Lower lobe of right lung (tissue), 2 donors: ENCODE measurements at regions not wholly inside any gene's neighbourhood (a gene's known extent, or its start where the extent isn't known, plus 50 kb on each side); places are given as distances from the start of the nearest gene placed in this dataset.

Experiments used
- ATAC-seq, 2 donors: fragments of 200-7000 bp; cut with Tn5 transposase; one replicate each; pipeline ENCODE4 v1.9.1; 2020 to 2022; ENCODE audit warnings: mild to moderate bottlenecking in 2 of 2, moderate library complexity in 2 of 2
- DNase-seq: peaks from one replicate; pipeline ENCODE4 v3.0.0-alpha.2; 2020
- H3K27ac ChIP-seq: fragments of 200-600 bp; one replicate; pipeline ENCODE4 v1.8.0; 2022
- H3K27me3 ChIP-seq: fragments of 200-600 bp; one replicate; pipeline ENCODE4 v1.8.0; 2022; ENCODE audit warnings: low read depth
- H3K36me3 ChIP-seq: fragments of 200-600 bp; one replicate; pipeline ENCODE4 v1.8.0; 2022; ENCODE audit warnings: mild to moderate bottlenecking
- H3K4me1 ChIP-seq: fragments of 200-600 bp; one replicate; pipeline ENCODE4 v1.8.0; 2022
- H3K4me3 ChIP-seq: fragments of 200-600 bp; one replicate; pipeline ENCODE4 v1.8.0; 2022; ENCODE audit warnings: mild to moderate bottlenecking
- H3K9me3 ChIP-seq: fragments of 200-600 bp; one replicate; pipeline ENCODE4 v1.8.0; 2022
- intact Hi-C: fragments of 100-400 bp; cut with DNase I; formaldehyde crosslinking; loops from one replicate; pipeline ENCODE4 v1.11.0; 2022
- TF ChIP-seq, protein P1 (sequence below): fragments of 200-600 bp; IDR thresholded peaks from one replicate; pipeline ENCODE4 v1.8.0; 2022; ENCODE audit warnings: antibody characterized with exemption, mild to moderate bottlenecking
- donor health status: DM: no; HTN: yes; CAD: no; lungs with severe emphysema.

DNA sequence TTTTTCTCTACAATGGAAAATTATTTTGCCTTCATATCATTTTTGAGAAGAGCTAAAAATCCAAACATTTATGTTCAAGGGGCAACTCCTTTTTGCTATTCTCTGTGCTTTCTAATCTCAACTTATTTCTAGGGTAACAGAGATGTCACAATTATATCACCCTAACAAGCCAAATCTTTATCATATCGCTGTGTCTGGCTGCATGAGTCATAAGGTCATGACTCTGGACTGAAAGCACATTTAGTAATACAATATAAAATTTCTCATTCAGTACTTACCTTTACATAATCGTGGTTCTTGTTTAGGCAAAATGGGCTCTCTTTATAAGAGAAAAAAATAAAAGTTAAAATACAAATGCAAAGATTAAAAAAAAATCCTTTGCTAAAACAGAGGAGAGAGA is 326.0 kb downstream of the CASP12 start:
- Histone ChIP-seq H3K4me1 (no peaks in the 10 kb centered on the region), H3K4me3 (no peak overlapping the region), H3K36me3 (no peaks in the 10 kb centered on the region), H3K27ac (no peak overlapping the region), H3K27me3 (no peaks in the 10 kb centered on the region), H3K9me3 (no peaks in the 10 kb centered on the region)
- DNase-seq = no peak
- no peak for ATAC-seq
- intact Hi-C loops = no loop called here
- TF ChIP-seq, protein P1, sequence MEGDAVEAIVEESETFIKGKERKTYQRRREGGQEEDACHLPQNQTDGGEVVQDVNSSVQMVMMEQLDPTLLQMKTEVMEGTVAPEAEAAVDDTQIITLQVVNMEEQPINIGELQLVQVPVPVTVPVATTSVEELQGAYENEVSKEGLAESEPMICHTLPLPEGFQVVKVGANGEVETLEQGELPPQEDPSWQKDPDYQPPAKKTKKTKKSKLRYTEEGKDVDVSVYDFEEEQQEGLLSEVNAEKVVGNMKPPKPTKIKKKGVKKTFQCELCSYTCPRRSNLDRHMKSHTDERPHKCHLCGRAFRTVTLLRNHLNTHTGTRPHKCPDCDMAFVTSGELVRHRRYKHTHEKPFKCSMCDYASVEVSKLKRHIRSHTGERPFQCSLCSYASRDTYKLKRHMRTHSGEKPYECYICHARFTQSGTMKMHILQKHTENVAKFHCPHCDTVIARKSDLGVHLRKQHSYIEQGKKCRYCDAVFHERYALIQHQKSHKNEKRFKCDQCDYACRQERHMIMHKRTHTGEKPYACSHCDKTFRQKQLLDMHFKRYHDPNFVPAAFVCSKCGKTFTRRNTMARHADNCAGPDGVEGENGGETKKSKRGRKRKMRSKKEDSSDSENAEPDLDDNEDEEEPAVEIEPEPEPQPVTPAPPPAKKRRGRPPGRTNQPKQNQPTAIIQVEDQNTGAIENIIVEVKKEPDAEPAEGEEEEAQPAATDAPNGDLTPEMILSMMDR = no peak

DNA sequence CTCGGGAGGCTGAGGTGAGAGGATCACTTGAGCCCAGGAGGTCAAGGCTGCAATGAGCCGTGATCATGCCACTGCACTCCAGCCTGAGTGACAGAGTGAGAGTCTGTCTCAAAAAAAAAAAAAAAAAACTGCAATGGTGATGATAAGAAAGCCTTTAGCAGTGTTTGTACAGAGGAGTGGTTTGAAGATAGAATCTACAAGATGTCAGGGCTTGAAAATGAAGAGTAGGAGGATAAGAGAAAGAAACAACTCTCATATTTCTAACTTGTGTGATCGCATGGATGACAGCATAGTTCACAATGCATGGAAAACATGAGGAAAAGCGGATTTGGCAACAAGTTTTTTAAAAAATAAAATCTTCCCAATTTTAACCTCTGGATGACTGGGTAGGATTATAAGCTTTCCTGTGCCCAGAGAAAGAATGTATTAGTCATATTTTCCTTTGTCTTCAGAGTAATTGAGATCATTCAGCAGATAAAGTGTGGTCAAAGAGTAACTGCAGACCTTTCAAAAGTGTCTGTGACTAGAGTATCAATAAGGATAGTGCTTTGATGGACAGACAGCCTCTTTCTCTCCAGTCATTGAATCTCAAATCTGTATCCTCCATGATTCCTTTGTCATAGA is 328.1 kb downstream of the CASP12 start:
- no peaks in the 10 kb centered on the region for H3K27me3 ChIP-seq
- ATAC-seq = no peak
- no peaks in the 10 kb centered on the region for H3K9me3 ChIP-seq
- H3K36me3 ChIP-seq = no peaks in the 10 kb centered on the region
- TF ChIP-seq, protein P1 = no peak
- H3K4me1 ChIP-seq = no peaks in the 10 kb centered on the region
- H3K4me3 ChIP-seq = no peak overlapping the region
- intact Hi-C loops = no loop called here
- no peak for DNase-seq
- H3K27ac ChIP-seq = no peak overlapping the region

DNA sequence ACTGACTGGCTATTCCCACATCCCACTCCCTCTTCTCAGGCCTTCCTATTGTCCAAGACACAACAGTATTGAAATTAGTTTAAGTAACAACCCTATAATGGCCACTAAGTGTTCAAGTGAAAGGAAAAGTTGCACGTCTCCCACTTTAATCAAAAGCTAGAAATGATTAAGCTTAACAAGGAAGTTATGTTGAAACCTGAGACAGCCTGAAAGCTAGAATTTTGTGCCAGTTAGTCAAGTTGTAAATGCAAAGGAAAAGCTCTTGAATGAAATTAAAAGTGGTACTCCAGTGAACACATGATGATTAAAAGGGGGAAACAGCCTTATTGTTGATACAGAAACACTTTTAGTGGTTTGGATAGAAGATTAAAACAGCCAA is 332.7 kb downstream of the CASP12 start:
- ATAC-seq (peak; percentile 77 to 78), DNase-seq (no peak)
- Histone ChIP-seq H3K27me3 (no peaks in the 10 kb centered on the region), H3K27ac (no peak overlapping the region), H3K4me1 (no peaks in the 10 kb centered on the region), H3K9me3 (no peaks in the 10 kb centered on the region), H3K36me3 (no peaks in the 10 kb centered on the region), H3K4me3 (no peak overlapping the region)
- TF ChIP-seq, protein P1 = no peak
- intact Hi-C loops = no loop called here

DNA sequence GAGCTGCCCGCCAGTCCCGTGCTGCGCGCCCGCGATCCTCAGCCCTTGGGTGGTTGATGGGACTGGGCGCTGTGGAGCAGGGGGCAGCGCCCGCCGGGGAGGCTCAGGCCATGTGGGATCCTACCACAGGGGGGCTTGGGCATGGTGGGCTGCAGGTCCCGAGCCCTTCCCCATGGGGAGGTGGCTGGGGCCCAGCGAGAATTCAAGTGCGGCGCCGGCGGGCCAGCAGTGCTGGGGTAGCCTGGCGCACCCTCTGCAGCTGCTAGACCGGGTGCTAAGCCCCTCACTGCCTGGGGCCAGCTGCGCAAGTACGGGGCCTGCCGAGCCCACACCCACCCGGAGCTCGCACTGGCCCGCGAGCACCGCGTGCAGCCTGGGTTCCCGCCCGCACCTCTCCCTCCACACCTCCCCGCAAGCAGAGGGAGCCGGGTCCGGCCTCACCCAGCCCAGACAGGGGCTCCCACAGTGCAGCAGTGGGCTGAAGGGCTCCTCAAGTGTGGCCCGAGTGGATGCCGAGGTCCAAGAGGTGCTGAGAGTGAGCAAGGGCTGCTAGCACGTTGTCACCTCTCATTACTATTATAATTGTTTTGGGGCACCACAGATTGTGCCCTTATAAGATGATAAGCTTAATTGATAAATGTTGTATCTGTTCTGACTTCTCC is 333.2 kb downstream of the CASP12 start:
- Histone ChIP-seq H3K4me1 (no peaks in the 10 kb centered on the region), H3K27ac (no peak overlapping the region), H3K36me3 (no peaks in the 10 kb centered on the region), H3K9me3 (no peaks in the 10 kb centered on the region), H3K4me3 (no peak overlapping the region), H3K27me3 (no peaks in the 10 kb centered on the region)
- intact Hi-C loops = no loop called here
- TF ChIP-seq, protein P1 = no peak
- DNase-seq (no peak), ATAC-seq (peak; percentile 32 to 57)

DNA sequence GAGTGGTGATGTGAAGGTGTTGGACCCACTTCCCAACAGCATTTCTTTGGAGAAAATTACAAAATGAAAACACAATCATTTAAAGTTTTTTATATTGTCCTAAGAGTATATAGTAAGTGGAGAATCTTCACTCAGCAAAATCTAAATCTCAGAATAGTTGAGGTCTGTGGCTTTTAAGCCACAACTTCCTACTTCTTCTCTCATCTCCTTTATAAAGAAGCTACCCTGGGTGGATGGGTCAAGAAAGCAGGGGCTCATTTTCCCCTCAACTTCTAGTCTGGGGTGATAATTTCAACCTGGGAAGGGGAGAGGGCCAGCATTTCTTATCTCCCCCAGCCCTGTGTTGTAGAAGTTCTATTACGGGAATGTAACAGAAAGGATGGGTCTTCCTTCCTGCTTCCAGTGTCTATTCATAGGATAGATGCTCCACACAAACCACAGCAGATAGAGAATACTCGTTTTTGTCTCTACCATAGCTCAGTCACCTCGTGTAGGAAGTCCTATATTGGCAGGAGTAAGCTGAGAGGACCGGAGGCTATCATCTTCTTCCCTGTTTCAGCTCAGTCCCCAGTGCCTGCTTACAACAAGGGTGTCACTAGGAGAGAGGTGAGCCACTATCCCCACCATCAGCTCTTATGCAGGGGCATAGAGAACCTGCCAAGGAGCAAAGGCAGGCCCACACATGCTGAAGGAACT is 341.5 kb downstream of the CASP12 start:
- no peaks in the 10 kb centered on the region for H3K4me1 ChIP-seq
- ATAC-seq (no peak), DNase-seq (no peak)
- intact Hi-C loops = no loop called here
- H3K27me3 ChIP-seq = no peaks in the 10 kb centered on the region
- no peak overlapping the region for H3K27ac ChIP-seq
- no peaks in the 10 kb centered on the region for H3K9me3 ChIP-seq
- H3K4me3 ChIP-seq = no peak overlapping the region
- TF ChIP-seq, protein P1 = no peak
- no peaks in the 10 kb centered on the region for H3K36me3 ChIP-seq
